ENCODE measurements at regions not wholly inside any gene's neighbourhood (a gene's known extent, or its start where the extent isn't known, plus 50 kb on each side); places are given as distances from the start of the nearest gene placed in this dataset.

DNA sequence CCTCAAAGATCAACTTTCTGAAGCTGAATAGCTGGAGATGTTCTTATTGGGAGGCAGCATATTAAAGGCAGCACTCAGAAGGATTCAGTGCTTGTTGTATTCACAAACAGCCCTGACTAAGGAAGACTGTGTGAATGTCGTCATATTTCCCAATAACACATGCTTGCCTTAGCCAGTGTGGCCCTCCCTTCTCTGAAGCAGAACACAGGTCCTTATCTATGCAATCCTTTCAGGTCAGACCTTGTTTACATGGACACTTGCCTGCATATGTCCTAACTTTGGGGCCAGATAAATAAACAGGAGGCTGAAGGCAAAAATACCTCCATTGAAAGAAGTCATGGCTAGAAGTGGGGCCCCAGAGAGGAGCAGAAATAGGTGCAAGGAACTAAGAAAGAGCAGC lies 97.2 kb downstream of the SLC4A3 start:
- H3F3A ChIP-seq (ENCODE audit: insufficient read depth, low read length) = no peaks in the 10 kb centered on the region
- H3K27ac ChIP-seq (ENCODE audit: low read depth, low read length, poor library complexity, severe bottlenecking) = no peak overlapping the region
- H3K79me2 ChIP-seq (ENCODE audit: insufficient read depth, low read length) = no peaks in the 10 kb centered on the region
- H3K9me2 ChIP-seq (ENCODE audit: low read depth, low read length) = no peaks in the 10 kb centered on the region
- H2AFZ ChIP-seq (ENCODE audit: low read length) = no peak overlapping the region
- H4K20me1 ChIP-seq (ENCODE audit: insufficient read depth, low read length) = no peaks in the 10 kb centered on the region
- no peak overlapping the region for H3K4me2 ChIP-seq (ENCODE audit: low read length)
- no peaks in the 10 kb centered on the region for H3K9me3 ChIP-seq (ENCODE audit: low read length)
- TF ChIP-seq, protein P1, sequence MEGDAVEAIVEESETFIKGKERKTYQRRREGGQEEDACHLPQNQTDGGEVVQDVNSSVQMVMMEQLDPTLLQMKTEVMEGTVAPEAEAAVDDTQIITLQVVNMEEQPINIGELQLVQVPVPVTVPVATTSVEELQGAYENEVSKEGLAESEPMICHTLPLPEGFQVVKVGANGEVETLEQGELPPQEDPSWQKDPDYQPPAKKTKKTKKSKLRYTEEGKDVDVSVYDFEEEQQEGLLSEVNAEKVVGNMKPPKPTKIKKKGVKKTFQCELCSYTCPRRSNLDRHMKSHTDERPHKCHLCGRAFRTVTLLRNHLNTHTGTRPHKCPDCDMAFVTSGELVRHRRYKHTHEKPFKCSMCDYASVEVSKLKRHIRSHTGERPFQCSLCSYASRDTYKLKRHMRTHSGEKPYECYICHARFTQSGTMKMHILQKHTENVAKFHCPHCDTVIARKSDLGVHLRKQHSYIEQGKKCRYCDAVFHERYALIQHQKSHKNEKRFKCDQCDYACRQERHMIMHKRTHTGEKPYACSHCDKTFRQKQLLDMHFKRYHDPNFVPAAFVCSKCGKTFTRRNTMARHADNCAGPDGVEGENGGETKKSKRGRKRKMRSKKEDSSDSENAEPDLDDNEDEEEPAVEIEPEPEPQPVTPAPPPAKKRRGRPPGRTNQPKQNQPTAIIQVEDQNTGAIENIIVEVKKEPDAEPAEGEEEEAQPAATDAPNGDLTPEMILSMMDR (IDR thresholded peaks at IDR 0.05; ENCODE audit: low read length) = no peak
- TF ChIP-seq EZH2 (IDR thresholded peaks at IDR 0.05; ENCODE audit: borderline replicate concordance, low read length) = no peak
- no peaks in the 10 kb centered on the region for H3K27me3 ChIP-seq (ENCODE audit: insufficient read depth, low read length)
- H3K4me1 ChIP-seq (ENCODE audit: insufficient read depth, low read length, severe bottlenecking) = no peaks in the 10 kb centered on the region
- no peak overlapping the region for H3K9ac ChIP-seq (ENCODE audit: low read length)
- no peak overlapping the region for H3K4me3 ChIP-seq (ENCODE audit: low read depth, low read length, poor library complexity, severe bottlenecking)
- no peaks in the 10 kb centered on the region for H3K36me3 ChIP-seq (ENCODE audit: insufficient read depth, low read length)

GRCh38 chr2:219726916-219727315 lies 99.5 kb downstream of the SLC4A3 start:
- TF ChIP-seq, protein P1 (IDR thresholded peaks at IDR 0.05; ENCODE audit: low read length) = no peak
- TF ChIP-seq EZH2 (IDR thresholded peaks at IDR 0.05; ENCODE audit: borderline replicate concordance, low read length) = no peak
- no peak overlapping the region for H3K4me3 ChIP-seq (ENCODE audit: low read depth, low read length, poor library complexity, severe bottlenecking)
- no peaks in the 10 kb centered on the region for H3K79me2 ChIP-seq (ENCODE audit: insufficient read depth, low read length)
- H3F3A ChIP-seq (ENCODE audit: insufficient read depth, low read length) = no peaks in the 10 kb centered on the region
- H4K20me1 ChIP-seq (ENCODE audit: insufficient read depth, low read length) = no peaks in the 10 kb centered on the region
- H3K27me3 ChIP-seq (ENCODE audit: insufficient read depth, low read length) = no peaks in the 10 kb centered on the region
- H3K9me3 ChIP-seq (ENCODE audit: low read length) = no peaks in the 10 kb centered on the region
- no peaks in the 10 kb centered on the region for H3K4me1 ChIP-seq (ENCODE audit: insufficient read depth, low read length, severe bottlenecking)
- H3K9ac ChIP-seq (ENCODE audit: low read length) = no peak overlapping the region
- no peak overlapping the region for H3K27ac ChIP-seq (ENCODE audit: low read depth, low read length, poor library complexity, severe bottlenecking)
- no peak overlapping the region for H2AFZ ChIP-seq (ENCODE audit: low read length)
- no peaks in the 10 kb centered on the region for H3K36me3 ChIP-seq (ENCODE audit: insufficient read depth, low read length)
- H3K9me2 ChIP-seq (ENCODE audit: low read depth, low read length) = no peaks in the 10 kb centered on the region
- no peak overlapping the region for H3K4me2 ChIP-seq (ENCODE audit: low read length)

DNA sequence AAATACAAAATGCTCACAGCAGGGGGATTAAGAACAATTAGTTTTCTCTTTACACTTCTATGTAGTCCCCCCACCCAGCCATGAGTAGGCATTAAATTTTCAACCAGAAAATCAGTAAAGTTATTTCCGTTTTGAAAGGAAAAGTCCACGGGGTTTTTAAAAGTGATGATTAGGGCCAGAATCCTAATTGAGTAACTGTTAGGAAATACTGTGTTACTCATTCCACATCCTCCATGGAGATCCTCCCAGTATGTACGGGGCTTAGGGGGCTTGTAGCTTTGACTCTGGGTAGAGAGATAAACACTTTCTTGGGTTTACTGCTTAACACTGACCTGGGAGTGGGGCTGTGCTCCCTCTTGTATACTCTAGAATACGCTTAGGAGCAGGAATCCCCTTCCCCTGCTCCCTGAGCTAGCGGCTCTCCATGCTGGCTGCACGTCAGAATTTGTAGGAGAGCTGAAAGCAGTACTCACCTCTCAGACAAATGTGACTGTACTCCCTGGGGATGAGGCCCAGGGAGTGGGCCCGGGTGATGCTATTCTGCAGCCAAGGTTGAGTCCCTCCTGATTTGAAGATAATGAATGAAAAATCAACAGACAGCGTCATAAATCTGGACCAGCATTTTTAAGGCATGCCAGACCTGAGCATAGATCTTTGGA lies 100.5 kb downstream of the SLC4A3 start:
- TF ChIP-seq, protein P1 (IDR thresholded peaks at IDR 0.05; ENCODE audit: low read length) = no peak
- no peak for TF ChIP-seq EZH2 (IDR thresholded peaks at IDR 0.05; ENCODE audit: borderline replicate concordance, low read length)
- no peak overlapping the region for H2AFZ ChIP-seq (ENCODE audit: low read length)
- H3K4me1 ChIP-seq (ENCODE audit: insufficient read depth, low read length, severe bottlenecking) = no peaks in the 10 kb centered on the region
- no peaks in the 10 kb centered on the region for H4K20me1 ChIP-seq (ENCODE audit: insufficient read depth, low read length)
- H3K4me2 ChIP-seq (ENCODE audit: low read length) = no peak overlapping the region
- no peak overlapping the region for H3K9ac ChIP-seq (ENCODE audit: low read length)
- H3K79me2 ChIP-seq (ENCODE audit: insufficient read depth, low read length) = no peaks in the 10 kb centered on the region
- no peak overlapping the region for H3K4me3 ChIP-seq (ENCODE audit: low read depth, low read length, poor library complexity, severe bottlenecking)
- H3F3A ChIP-seq (ENCODE audit: insufficient read depth, low read length) = no peaks in the 10 kb centered on the region
- H3K27me3 ChIP-seq (ENCODE audit: insufficient read depth, low read length) = no peaks in the 10 kb centered on the region
- H3K9me3 ChIP-seq (ENCODE audit: low read length) = no peaks in the 10 kb centered on the region
- no peaks in the 10 kb centered on the region for H3K36me3 ChIP-seq (ENCODE audit: insufficient read depth, low read length)
- no peaks in the 10 kb centered on the region for H3K9me2 ChIP-seq (ENCODE audit: low read depth, low read length)
- H3K27ac ChIP-seq (ENCODE audit: low read depth, low read length, poor library complexity, severe bottlenecking) = no peak overlapping the region

Data from OCI-LY1 (cell line).